Trophoblast cell (in vitro differentiated cells and primary cell): ENCODE measurements at regions not wholly inside any gene's neighbourhood (a gene's known extent, or its start where the extent isn't known, plus 50 kb on each side); places are given as distances from the start of the nearest gene placed in this dataset.

Experiments used
- DNase-seq, 2 donors: peaks; one replicate each; pipeline ENCODE4 v3.0.0-alpha.2; 2016
- H2AFZ ChIP-seq: 2 replicates; pipeline ENCODE4 v1.6.1; 2013; ENCODE audit warnings: low read length, moderate library complexity, mild to moderate bottlenecking; ENCODE audit not compliant: insufficient read depth, poor library complexity
- H2AK5ac ChIP-seq: 2 replicates; pipeline ENCODE4 v1.6.1; 2013; ENCODE audit warnings: mild to moderate bottlenecking, low read length
- H2BK120ac ChIP-seq: 2 replicates; pipeline ENCODE4 v1.6.1; 2013; ENCODE audit warnings: low read length, mild to moderate bottlenecking, moderate library complexity; ENCODE audit not compliant: insufficient read depth, poor library complexity
- H2BK12ac ChIP-seq: 2 replicates; pipeline ENCODE4 v1.6.1; 2013; ENCODE audit warnings: mild to moderate bottlenecking, low read length, moderate library complexity
- H2BK5ac ChIP-seq: 2 replicates; pipeline ENCODE4 v1.6.1; 2013; ENCODE audit warnings: low read length, low read depth, moderate library complexity, mild to moderate bottlenecking; ENCODE audit not compliant: poor library complexity
- H3K14ac ChIP-seq: 2 replicates; pipeline ENCODE4 v1.6.1; 2013; ENCODE audit warnings: mild to moderate bottlenecking, low read length
- H3K18ac ChIP-seq: 2 replicates; pipeline ENCODE4 v1.6.1; 2013; ENCODE audit warnings: mild to moderate bottlenecking, low read length
- H3K23ac ChIP-seq: 2 replicates; pipeline ENCODE4 v1.6.1; 2013; ENCODE audit warnings: low read length
- H3K27ac ChIP-seq: 2 replicates; pipeline ENCODE4 v1.5.1; 2013; ENCODE audit warnings: low read depth, mild to moderate bottlenecking, inconsistent platforms, low read length, moderate library complexity
- H3K27me3 ChIP-seq: 2 replicates; pipeline ENCODE4 v1.6.1; 2013; ENCODE audit warnings: inconsistent platforms, mild to moderate bottlenecking, low read length, moderate library complexity; ENCODE audit not compliant: insufficient read depth
- H3K36me3 ChIP-seq, 2 experiments: 1 replicate in 1 of 2; 2 replicates in 1 of 2; pipeline ENCODE4 v1.6.1; 2013; ENCODE audit warnings: low read length in 2 of 2, mild to moderate bottlenecking in 2 of 2, moderate library complexity in 1 of 2; ENCODE audit not compliant: insufficient read depth in 2 of 2, control insufficient read depth in 1 of 2
- H3K4ac ChIP-seq: 2 replicates; pipeline ENCODE4 v1.6.1; 2013; ENCODE audit warnings: low read depth, mild to moderate bottlenecking, low read length, moderate library complexity
- H3K4me1 ChIP-seq, 2 experiments: 1 replicate in 1 of 2; 2 replicates in 1 of 2; pipeline ENCODE4 v1.6.1; 2013; ENCODE audit warnings: low read length in 2 of 2, mild to moderate bottlenecking in 2 of 2, moderate library complexity in 1 of 2; ENCODE audit not compliant: insufficient read depth in 2 of 2, control insufficient read depth in 1 of 2
- H3K4me2 ChIP-seq: 2 replicates; pipeline ENCODE4 v1.6.1; 2013; ENCODE audit warnings: inconsistent platforms, mild to moderate bottlenecking, low read length, moderate library complexity
- H3K4me3 ChIP-seq: 2 replicates; pipeline ENCODE4 v1.5.1; 2013; ENCODE audit warnings: mild to moderate bottlenecking, low read depth, low read length, inconsistent platforms
- H3K79me1 ChIP-seq: one replicate; pipeline ENCODE4 v1.6.1; 2013; ENCODE audit warnings: low read length
- H3K79me2 ChIP-seq: 2 replicates; pipeline ENCODE4 v1.6.1; 2013; ENCODE audit warnings: low read length, mild to moderate bottlenecking; ENCODE audit not compliant: control insufficient read depth, insufficient read depth, poor library complexity
- H3K9ac ChIP-seq: 2 replicates; pipeline ENCODE4 v1.6.1; 2013; ENCODE audit warnings: mild to moderate bottlenecking, low read length
- H3K9me3 ChIP-seq: 2 replicates; pipeline ENCODE4 v1.6.1; 2013; ENCODE audit warnings: low read depth, mild to moderate bottlenecking, control low read depth, inconsistent platforms, low read length; ENCODE audit not compliant: insufficient read depth
- H4K12ac ChIP-seq: 2 replicates; pipeline ENCODE4 v1.6.1; 2013; ENCODE audit warnings: low read depth, mild to moderate bottlenecking, low read length, moderate library complexity
- H4K8ac ChIP-seq: 2 replicates; pipeline ENCODE4 v1.6.1; 2013; ENCODE audit warnings: low read depth, mild to moderate bottlenecking, low read length, moderate library complexity
- H4K91ac ChIP-seq: one replicate; pipeline ENCODE4 v1.6.1; 2013; ENCODE audit warnings: low read depth, mild to moderate bottlenecking, low read length, moderate library complexity
- WGBS: extraction: QIAGEN DNeasy Blood & Tissue Kit; methylation state at CpG from one replicate; pipeline ENCODE4 v1.1.7; 2013; ENCODE audit warnings: missing lambda C conversion rate; ENCODE audit not compliant: insufficient read length, insufficient coverage; ENCODE audit errors: extremely low coverage; 5-methylcytosine and 5-hydroxymethylcytosine counted together

DNA sequence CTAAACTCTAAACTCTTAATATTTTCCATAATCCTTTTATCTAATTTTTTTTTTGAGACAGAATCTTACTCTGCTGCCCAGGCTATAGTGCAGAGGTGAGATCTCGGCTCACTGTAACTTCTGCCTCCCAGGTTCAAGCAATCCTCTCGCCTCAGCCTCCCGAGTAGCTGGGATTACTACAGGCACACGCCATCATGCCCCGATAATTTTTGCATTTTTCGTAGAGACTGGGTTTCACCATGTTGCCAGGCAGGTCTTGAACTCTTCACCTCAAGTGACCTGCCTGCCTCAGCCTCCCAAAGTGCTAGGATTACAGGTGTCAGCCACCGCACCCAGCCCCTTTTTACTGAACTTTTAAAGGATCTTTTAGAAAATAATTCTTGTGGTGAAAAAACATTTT is 110.2 kb upstream of the PHF14 start:
- Histone ChIP-seq H4K91ac (no peak overlapping the region), H3K27me3 (no peaks in the 10 kb centered on the region), H3K27ac (no peak overlapping the region), H3K4me3 (no peak overlapping the region), H2BK12ac (no peak overlapping the region), H2AFZ (no peak overlapping the region), H2BK5ac (no peak overlapping the region), H3K23ac (no peak overlapping the region), H3K79me1 (no peaks in the 10 kb centered on the region), H4K12ac (no peak overlapping the region), H3K36me3 (no peaks in the 10 kb centered on the region), H3K79me2 (no peaks in the 10 kb centered on the region), H3K4me2 (no peak overlapping the region), H3K9me3 (no peaks in the 10 kb centered on the region), H3K4me1 (no peaks in the 10 kb centered on the region), H3K18ac (no peak overlapping the region), H2BK120ac (no peak overlapping the region), H3K9ac (no peak overlapping the region), H2AK5ac (no peak overlapping the region), H3K14ac (no peak overlapping the region), H3K4ac (no peak overlapping the region), H4K8ac (no peak overlapping the region)
- WGBS = no CpG with 5 or more reads among the region's 7 CpGs
- peak; percentile 62 to 83 for DNase-seq

DNA sequence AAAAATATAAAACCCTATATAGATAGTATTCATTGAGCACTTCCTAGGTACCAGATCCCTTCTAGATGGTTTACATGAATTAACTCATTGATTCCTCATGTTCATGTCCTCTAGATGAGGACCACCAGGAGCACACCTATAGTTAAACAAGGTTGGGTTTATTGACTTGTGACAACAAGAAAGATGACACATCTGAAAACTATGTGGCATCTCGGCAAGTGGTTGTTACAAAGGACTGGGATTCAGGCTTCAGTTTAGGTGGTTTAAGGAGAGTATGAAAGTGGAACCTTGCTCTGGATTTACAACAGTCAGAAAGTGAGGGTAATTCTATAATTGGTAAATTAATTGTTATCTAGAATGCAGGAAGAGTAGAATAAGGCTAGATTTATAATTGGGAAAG is 99.0 kb upstream of the PHF14 start:
- Histone ChIP-seq H3K4me2 (no peak overlapping the region), H4K91ac (no peak overlapping the region), H3K9me3 (no peaks in the 10 kb centered on the region), H3K4ac (no peak overlapping the region), H2BK120ac (no peak overlapping the region), H2AK5ac (no peak overlapping the region), H2BK5ac (no peak overlapping the region), H3K23ac (no peak overlapping the region), H2BK12ac (no peak overlapping the region), H3K79me2 (no peaks in the 10 kb centered on the region), H4K12ac (no peak overlapping the region), H4K8ac (no peak overlapping the region), H3K18ac (no peak overlapping the region), H3K4me1 (peaks cover 0 to 2% of the 10 kb centered on the region in 2 experiments), H3K9ac (no peak overlapping the region), H3K36me3 (no peaks in the 10 kb centered on the region), H3K79me1 (no peaks in the 10 kb centered on the region), H3K14ac (no peak overlapping the region), H2AFZ (no peak overlapping the region), H3K27me3 (no peaks in the 10 kb centered on the region), H3K4me3 (no peak overlapping the region), H3K27ac (no peak overlapping the region)
- DNase-seq = peak; percentile 2 to 40
- no CpG with 5 or more reads among the region's 1 CpG for WGBS

DNA sequence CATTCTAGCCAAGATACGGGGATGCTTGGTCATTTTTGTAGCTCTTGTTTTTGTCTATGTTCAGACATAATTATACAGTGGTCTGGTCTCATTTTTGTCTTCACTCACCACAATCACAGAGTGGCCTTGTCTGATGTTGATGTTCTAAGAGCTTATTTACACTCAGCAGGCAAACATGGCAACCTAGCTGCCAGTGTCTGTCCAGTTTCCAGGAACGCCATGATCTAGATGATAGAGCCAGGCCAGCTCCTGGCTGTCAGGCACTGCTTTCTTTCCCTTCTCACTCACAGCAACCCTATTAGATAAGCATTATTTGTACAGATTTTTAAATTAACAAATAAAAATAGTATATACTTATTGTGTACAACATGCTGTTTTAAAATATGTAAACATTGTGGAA is 98.6 kb upstream of the PHF14 start:
- no peak overlapping the region for H3K4ac ChIP-seq
- no peak overlapping the region for H3K4me3 ChIP-seq
- peaks cover 0 to 2% of the 10 kb centered on the region in 2 experiments for H3K4me1 ChIP-seq
- DNase-seq = no peak
- no peak overlapping the region for H3K4me2 ChIP-seq
- no peaks in the 10 kb centered on the region for H3K27me3 ChIP-seq
- H3K14ac ChIP-seq = no peak overlapping the region
- no peak overlapping the region for H4K91ac ChIP-seq
- no peak overlapping the region for H4K12ac ChIP-seq
- no peak overlapping the region for H3K23ac ChIP-seq
- H2AFZ ChIP-seq = no peak overlapping the region
- H3K9me3 ChIP-seq = no peaks in the 10 kb centered on the region
- H3K36me3 ChIP-seq = no peaks in the 10 kb centered on the region
- no peak overlapping the region for H3K18ac ChIP-seq
- H3K79me2 ChIP-seq = no peaks in the 10 kb centered on the region
- H4K8ac ChIP-seq = no peak overlapping the region
- H3K9ac ChIP-seq = no peak overlapping the region
- H2BK120ac ChIP-seq = no peak overlapping the region
- H2AK5ac ChIP-seq = no peak overlapping the region
- H3K27ac ChIP-seq = no peak overlapping the region
- H2BK5ac ChIP-seq = no peak overlapping the region
- no peaks in the 10 kb centered on the region for H3K79me1 ChIP-seq
- no CpG with 5 or more reads among the region's 2 CpGs for WGBS
- H2BK12ac ChIP-seq = no peak overlapping the region

DNA sequence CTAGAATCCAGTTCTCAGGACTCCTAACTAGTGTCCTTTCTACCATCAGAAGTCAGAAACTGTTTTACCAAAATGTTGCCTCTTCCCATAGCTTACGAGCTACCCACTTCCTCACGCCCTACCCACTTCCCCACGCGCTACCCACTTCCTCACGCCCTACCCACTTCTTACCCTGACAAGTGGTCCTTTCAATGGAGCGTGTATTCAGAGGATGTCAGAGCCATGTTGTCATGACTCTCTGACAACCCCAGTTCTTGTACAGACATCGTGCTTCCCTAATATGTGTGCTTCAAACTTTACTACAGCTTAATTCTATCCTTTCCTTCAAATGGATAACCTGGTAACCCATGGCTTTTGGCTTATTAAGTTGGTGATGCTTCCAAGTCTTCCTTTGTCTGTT is 84.8 kb upstream of the PHF14 start:
- H4K91ac ChIP-seq = no peak overlapping the region
- H3K27me3 ChIP-seq = no peaks in the 10 kb centered on the region
- no peaks in the 10 kb centered on the region for H3K9me3 ChIP-seq
- no peak overlapping the region for H2BK120ac ChIP-seq
- no peaks in the 10 kb centered on the region for H3K36me3 ChIP-seq
- no peak overlapping the region for H2BK5ac ChIP-seq
- H3K79me2 ChIP-seq = no peaks in the 10 kb centered on the region
- H4K8ac ChIP-seq = no peak overlapping the region
- no peak overlapping the region for H4K12ac ChIP-seq
- H2AK5ac ChIP-seq = no peak overlapping the region
- no peak overlapping the region for H3K4ac ChIP-seq
- WGBS = 100% methylated on average over 5 of the region's 7 CpGs
- DNase-seq = no peak
- H3K23ac ChIP-seq = no peak overlapping the region
- H2AFZ ChIP-seq = no peak overlapping the region
- H3K27ac ChIP-seq = no peak overlapping the region
- H3K18ac ChIP-seq = no peak overlapping the region
- H3K4me2 ChIP-seq = no peak overlapping the region
- H3K14ac ChIP-seq = no peak overlapping the region
- no peak overlapping the region for H2BK12ac ChIP-seq
- H3K4me3 ChIP-seq = no peak overlapping the region
- no peaks in the 10 kb centered on the region for H3K4me1 ChIP-seq
- no peak overlapping the region for H3K9ac ChIP-seq
- H3K79me1 ChIP-seq = no peaks in the 10 kb centered on the region
